Ishikawa (cell line): ENCODE measurements at regions not wholly inside any gene's neighbourhood (a gene's known extent, or its start where the extent isn't known, plus 50 kb on each side); places are given as distances from the start of the nearest gene placed in this dataset.

ENCODE experiments used
- CEBPB ChIP-seq: IDR thresholded peaks from 2 replicates; pipeline ENCODE4 v1.6.1; 2012
- CREB1 ChIP-seq: IDR thresholded peaks from 2 replicates; pipeline ENCODE4 v1.6.1; 2012; ENCODE audit warnings: low read depth
- EGR1 ChIP-seq: IDR thresholded peaks from 2 replicates; pipeline ENCODE4 v1.6.1; 2012
- EP300 ChIP-seq: IDR thresholded peaks from 2 replicates; pipeline ENCODE4 v1.6.1; 2012; ENCODE audit warnings: borderline replicate concordance
- FOXM1 ChIP-seq: IDR thresholded peaks from 2 replicates; pipeline ENCODE4 v1.6.1; 2012; ENCODE audit warnings: low read depth, borderline replicate concordance
- MAX ChIP-seq: IDR thresholded peaks from 2 replicates; pipeline ENCODE4 v1.6.1; 2012
- NFIC ChIP-seq: IDR thresholded peaks from 2 replicates; pipeline ENCODE4 v1.6.1; 2012
- RAD21 ChIP-seq: IDR thresholded peaks from 2 replicates; pipeline ENCODE4 v1.6.1; 2012; ENCODE audit warnings: low read depth
- TAF1 ChIP-seq: IDR thresholded peaks from 2 replicates; pipeline ENCODE4 v1.6.1; 2012; ENCODE audit warnings: low read depth, mild to moderate bottlenecking
- TCF12 ChIP-seq: IDR thresholded peaks from 2 replicates; pipeline ENCODE4 v1.6.1; 2012; ENCODE audit warnings: low read depth
- TEAD4 ChIP-seq: IDR thresholded peaks from 2 replicates; pipeline ENCODE4 v1.6.1; 2012
- USF1 ChIP-seq: IDR thresholded peaks from 2 replicates; pipeline ENCODE4 v1.6.1; 2012
- YY1 ChIP-seq: IDR thresholded peaks from 2 replicates; pipeline ENCODE4 v1.6.1; 2012; ENCODE audit warnings: low read depth
- ZBTB7A ChIP-seq: IDR thresholded peaks from 2 replicates; pipeline ENCODE4 v1.6.1; 2012; ENCODE audit warnings: low read depth
- TF ChIP-seq, protein P1 (sequence below): IDR thresholded peaks from 2 replicates; pipeline ENCODE4 v1.6.1; 2012; ENCODE audit warnings: low read depth, mild to moderate bottlenecking

GRCh38 chr11:127490896-127491295 lies 490.3 kb upstream of the KIRREL3 start:
- TF ChIP-seq YY1 = no peak
- TF ChIP-seq, protein P1, sequence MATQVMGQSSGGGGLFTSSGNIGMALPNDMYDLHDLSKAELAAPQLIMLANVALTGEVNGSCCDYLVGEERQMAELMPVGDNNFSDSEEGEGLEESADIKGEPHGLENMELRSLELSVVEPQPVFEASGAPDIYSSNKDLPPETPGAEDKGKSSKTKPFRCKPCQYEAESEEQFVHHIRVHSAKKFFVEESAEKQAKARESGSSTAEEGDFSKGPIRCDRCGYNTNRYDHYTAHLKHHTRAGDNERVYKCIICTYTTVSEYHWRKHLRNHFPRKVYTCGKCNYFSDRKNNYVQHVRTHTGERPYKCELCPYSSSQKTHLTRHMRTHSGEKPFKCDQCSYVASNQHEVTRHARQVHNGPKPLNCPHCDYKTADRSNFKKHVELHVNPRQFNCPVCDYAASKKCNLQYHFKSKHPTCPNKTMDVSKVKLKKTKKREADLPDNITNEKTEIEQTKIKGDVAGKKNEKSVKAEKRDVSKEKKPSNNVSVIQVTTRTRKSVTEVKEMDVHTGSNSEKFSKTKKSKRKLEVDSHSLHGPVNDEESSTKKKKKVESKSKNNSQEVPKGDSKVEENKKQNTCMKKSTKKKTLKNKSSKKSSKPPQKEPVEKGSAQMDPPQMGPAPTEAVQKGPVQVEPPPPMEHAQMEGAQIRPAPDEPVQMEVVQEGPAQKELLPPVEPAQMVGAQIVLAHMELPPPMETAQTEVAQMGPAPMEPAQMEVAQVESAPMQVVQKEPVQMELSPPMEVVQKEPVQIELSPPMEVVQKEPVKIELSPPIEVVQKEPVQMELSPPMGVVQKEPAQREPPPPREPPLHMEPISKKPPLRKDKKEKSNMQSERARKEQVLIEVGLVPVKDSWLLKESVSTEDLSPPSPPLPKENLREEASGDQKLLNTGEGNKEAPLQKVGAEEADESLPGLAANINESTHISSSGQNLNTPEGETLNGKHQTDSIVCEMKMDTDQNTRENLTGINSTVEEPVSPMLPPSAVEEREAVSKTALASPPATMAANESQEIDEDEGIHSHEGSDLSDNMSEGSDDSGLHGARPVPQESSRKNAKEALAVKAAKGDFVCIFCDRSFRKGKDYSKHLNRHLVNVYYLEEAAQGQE = no peak
- TF ChIP-seq FOXM1 = no peak
- no peak for TF ChIP-seq MAX
- TF ChIP-seq CEBPB = no peak
- no peak for TF ChIP-seq EGR1
- no peak for TF ChIP-seq USF1
- no peak for TF ChIP-seq TCF12
- no peak for TF ChIP-seq CREB1
- no peak for TF ChIP-seq TAF1
- TF ChIP-seq NFIC = no peak
- TF ChIP-seq EP300 = no peak
- TF ChIP-seq TEAD4 = no peak
- no peak for TF ChIP-seq RAD21
- no peak for TF ChIP-seq ZBTB7A

GRCh38 chr11:127485541-127485940 lies 485.0 kb upstream of the KIRREL3 start:
- TF ChIP-seq USF1 = no peak
- TF ChIP-seq NFIC = no peak
- no peak for TF ChIP-seq FOXM1
- TF ChIP-seq YY1 = no peak
- no peak for TF ChIP-seq TAF1
- TF ChIP-seq, protein P1 = no peak
- no peak for TF ChIP-seq EGR1

- TF ChIP-seq EP300 (no peak), TAF1 (no peak), USF1 (no peak), NFIC (no peak), YY1 (no peak), FOXM1 (no peak), MAX (no peak), TEAD4 (no peak)
These were observed 480.8 kb upstream of the KIRREL3 start for GRCh38 chr11:127481391-127481790.

DNA sequence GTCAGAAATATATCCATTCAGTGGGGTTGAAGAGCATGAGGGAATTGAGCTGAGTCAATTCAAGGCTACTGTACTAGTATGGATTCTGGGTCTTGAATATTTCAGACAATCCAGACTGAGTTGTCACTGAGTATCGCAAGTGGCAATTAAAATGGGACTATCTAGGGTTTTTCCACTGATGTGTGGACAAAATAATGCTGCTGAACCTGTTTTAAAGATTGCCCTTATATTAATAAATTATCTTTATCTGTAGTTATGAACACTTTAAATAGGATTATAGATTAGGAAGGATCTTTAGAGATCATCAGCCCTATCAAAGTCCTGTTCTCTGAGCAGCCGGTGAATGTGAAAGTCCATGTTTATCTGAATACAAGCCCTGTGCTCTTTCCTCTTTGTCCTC lies 478.3 kb upstream of the KIRREL3 start:
- TF ChIP-seq MAX (no peak), CEBPB (no peak), EGR1 (no peak), NFIC (no peak), FOXM1 (no peak), TCF12 (no peak), ZBTB7A (no peak), USF1 (no peak), EP300 (no peak), YY1 (no peak), TAF1 (no peak), RAD21 (no peak), CREB1 (no peak), TEAD4 (no peak)
- TF ChIP-seq, protein P1 = no peak
